ENCODE measurements at regions not wholly inside any gene's neighbourhood (a gene's known extent, or its start where the extent isn't known, plus 50 kb on each side); places are given as distances from the start of the nearest gene placed in this dataset.
A peak's percentile ranks its signal among the peaks of the same experiment; 100 is the strongest.
"Not testable (repeated sequence)": the region's sequence is repeated elsewhere in the genome, so short reads cannot be mapped to it uniquely, and the experiment has no call there.

DNA sequence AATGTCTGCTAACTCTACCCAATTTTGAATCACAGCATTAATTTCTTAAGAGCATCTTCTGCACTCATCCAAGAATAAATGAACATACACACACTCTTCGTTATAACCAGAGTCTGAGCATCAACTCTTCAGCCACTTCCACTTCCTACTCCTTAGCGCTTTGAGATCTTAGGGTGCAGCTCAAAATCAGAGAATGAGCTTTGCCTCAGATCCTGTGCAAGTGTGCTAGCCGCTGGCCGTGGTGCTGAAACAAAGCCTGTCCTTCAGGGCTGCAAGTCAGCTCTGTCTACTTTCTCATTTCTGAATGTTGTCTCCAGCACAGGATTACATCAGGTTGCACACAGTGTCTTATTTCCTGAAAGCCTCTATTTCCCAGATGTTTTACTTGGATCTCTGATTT lies 165.4 kb downstream of the AIPL1 start:
- peak; percentile 21 for DNase-seq (ENCODE audit: low read depth)
- TF ChIP-seq, protein P1, sequence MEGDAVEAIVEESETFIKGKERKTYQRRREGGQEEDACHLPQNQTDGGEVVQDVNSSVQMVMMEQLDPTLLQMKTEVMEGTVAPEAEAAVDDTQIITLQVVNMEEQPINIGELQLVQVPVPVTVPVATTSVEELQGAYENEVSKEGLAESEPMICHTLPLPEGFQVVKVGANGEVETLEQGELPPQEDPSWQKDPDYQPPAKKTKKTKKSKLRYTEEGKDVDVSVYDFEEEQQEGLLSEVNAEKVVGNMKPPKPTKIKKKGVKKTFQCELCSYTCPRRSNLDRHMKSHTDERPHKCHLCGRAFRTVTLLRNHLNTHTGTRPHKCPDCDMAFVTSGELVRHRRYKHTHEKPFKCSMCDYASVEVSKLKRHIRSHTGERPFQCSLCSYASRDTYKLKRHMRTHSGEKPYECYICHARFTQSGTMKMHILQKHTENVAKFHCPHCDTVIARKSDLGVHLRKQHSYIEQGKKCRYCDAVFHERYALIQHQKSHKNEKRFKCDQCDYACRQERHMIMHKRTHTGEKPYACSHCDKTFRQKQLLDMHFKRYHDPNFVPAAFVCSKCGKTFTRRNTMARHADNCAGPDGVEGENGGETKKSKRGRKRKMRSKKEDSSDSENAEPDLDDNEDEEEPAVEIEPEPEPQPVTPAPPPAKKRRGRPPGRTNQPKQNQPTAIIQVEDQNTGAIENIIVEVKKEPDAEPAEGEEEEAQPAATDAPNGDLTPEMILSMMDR (conservative IDR thresholded peaks at IDR 0.05; ENCODE audit: low read depth, low read length): no peak

DNA sequence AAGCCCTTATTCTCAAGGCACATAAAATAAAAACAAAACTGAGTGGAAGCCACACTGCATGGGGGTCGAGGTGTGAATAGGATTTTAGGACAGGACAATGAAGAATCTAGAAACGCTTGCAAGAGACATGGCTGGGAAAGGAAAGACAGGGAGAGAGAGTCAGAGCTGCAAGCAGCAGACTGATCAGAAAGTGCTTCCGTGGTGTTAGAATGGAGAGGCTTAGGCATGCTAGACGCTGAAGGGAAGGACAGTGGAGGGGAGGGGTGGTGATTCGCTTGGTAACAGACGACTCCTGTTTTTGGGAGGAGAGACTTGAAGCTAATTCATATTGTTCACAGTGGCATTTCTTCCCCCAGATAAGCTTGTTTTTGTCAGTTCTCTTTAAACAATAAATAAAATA lies 173.5 kb downstream of the AIPL1 start:
- no peak overlapping the region for H3K4me3 ChIP-seq (ENCODE audit: low read length)
- TF ChIP-seq, protein P1 (conservative IDR thresholded peaks at IDR 0.05; ENCODE audit: low read depth, low read length): no peak

More for the DNA sequence above, 165.4 kb downstream of the AIPL1 start:
- H3K4me3 ChIP-seq (ENCODE audit: low read length): no peak overlapping the region

DNA sequence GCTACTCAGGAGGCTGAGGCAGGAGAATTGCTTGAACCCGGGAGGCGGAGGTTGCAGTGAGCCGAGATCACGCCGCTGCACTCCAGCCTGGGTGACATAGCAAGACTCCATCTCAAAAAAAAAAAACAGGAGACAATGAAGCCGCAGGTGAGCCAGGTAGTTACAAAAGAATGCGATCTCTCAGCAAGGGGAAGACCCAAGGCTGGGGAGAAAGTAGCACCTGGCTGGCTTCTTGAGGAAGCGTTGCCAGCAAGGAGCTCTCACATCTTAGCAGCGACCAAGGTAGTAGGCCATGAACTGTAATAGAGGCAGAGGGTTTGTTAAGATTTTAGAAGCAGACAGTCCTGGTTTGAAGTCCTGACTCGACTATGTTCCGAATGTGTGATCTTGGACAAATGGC lies 175.0 kb downstream of the AIPL1 start:
- DNase-seq (ENCODE audit: low read depth): no peak

More for the DNA sequence above, 173.5 kb downstream of the AIPL1 start:
- DNase-seq (ENCODE audit: low read depth): no peak

DNA sequence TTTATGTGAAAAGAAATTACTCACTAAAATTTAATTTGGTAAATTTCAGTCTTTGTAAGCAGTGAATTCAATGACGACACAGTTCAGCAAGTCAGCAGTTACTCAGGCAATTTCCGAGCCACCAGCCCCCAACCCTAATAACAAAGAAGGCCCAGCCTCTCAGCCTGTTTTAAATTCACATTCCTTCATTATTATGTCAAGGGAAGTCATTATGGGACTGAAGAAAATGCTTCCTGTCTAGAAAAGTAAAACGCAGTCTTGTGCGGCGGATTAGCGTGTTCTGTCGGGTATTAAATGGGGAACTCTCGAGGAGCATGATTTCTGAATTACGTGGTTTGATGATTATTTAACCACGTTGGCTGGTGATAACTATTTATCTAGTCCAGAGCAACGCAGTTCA lies 177.6 kb downstream of the AIPL1 start:
- TF ChIP-seq, protein P1 (conservative IDR thresholded peaks at IDR 0.05; ENCODE audit: low read depth, low read length): no peak
- DNase-seq (ENCODE audit: low read depth): peak; percentile 96

More for the DNA sequence above, 175.0 kb downstream of the AIPL1 start:
- TF ChIP-seq, protein P1 (conservative IDR thresholded peaks at IDR 0.05; ENCODE audit: low read depth, low read length): no peak
- no peak overlapping the region for H3K4me3 ChIP-seq (ENCODE audit: low read length)

DNA sequence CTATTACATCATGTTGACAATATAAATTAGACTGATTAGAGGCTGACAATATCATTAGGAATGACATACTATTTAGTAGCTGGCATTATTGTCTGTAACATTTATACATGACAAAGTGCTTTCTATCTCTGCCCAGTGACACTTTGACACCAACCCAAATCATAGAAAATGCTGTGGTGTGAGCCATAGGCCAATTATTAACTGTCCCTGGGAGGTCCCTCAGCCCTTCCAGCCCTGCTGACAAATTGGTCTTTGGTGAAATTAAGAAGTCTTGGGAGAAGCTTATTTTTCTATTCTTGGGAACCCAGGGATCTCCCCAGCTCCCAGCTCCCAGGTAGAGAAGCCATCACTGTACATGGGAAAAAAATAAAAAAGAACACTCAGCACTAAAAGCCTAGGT lies 179.6 kb downstream of the AIPL1 start:
- TF ChIP-seq, protein P1 (conservative IDR thresholded peaks at IDR 0.05; ENCODE audit: low read depth, low read length): no peak
- DNase-seq (ENCODE audit: low read depth): no peak
- H3K4me3 ChIP-seq (ENCODE audit: low read length): no peak overlapping the region

More for the DNA sequence above, 177.6 kb downstream of the AIPL1 start:
- H3K4me3 ChIP-seq (ENCODE audit: low read length): peak overlapping the region; percentile 14

DNA sequence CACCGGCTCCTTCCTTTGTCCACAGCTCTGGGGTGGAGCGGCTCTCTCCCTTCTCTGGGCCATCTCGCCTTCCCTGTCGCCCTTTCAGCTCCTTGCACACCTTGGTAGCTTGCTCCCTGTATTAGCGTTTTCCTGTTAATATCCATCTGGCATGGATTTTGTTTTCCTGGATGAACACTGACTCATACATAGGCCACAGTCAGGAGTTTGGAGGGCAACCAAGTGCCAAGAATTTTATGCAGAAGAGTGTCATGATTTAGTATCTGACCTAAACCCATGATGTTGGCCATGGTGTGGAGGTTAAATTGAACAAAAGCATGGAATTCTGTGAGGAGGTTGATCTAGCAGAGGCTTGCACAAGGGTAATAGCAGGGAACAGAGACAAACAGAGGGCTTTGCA lies 180.9 kb downstream of the AIPL1 start:
- no peak overlapping the region for H3K4me3 ChIP-seq (ENCODE audit: low read length)
- DNase-seq (ENCODE audit: low read depth): peak; percentile 90
- TF ChIP-seq, protein P1 (conservative IDR thresholded peaks at IDR 0.05; ENCODE audit: low read depth, low read length): no peak

DNA sequence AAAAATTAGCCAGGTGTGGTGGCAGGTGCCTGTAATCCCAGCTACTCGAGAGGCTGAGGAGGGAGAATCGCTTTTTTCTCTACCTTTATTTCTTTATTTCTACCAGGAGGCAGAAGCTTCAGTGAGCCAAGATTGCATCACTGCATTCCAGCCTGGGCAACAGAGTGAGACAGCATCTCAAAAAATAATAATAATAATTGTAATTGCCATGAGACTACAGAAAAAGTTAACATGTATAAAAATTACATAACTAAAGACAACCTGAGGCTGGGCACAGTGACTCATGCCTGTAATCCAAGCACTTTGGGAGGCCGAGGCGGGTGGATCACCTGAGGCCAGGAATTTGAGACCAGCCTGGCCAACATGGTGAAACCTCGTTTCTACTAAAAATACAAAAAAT lies 181.5 kb downstream of the WSCD1 start:
- DNase-seq (ENCODE audit: low read depth): peak; percentile 11

DNA sequence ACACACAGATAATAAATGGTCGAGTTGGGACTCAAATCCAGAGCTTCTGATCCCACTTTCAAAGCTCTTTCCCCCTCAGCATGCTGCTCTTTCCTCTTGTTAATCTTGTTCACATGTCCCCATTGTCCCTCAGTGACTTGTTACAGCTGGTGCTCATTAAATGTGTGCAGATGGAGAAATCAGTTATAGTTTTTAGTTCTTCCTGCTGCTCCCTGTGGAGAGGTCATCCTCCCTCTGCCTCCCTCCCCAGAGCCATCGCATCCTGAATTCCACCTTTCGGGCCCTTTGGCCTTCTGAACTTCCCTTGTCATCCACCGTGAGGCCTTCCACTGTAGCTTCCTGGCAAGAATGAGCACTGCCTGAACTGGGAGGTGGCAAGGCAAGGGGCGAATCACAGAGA lies 179.6 kb downstream of the WSCD1 start:
- TF ChIP-seq, protein P1 (conservative IDR thresholded peaks at IDR 0.05; ENCODE audit: low read depth, low read length): no peak
- no peak for DNase-seq (ENCODE audit: low read depth)
- H3K4me3 ChIP-seq (ENCODE audit: low read length): no peak overlapping the region

More for the DNA sequence above, 181.5 kb downstream of the WSCD1 start:
- H3K4me3 ChIP-seq (ENCODE audit: low read length): not testable (repeated sequence)
